Endodermal cell (in vitro differentiated cells): ENCODE measurements at regions not wholly inside any gene's neighbourhood (a gene's known extent, or its start where the extent isn't known, plus 50 kb on each side); places are given as distances from the start of the nearest gene placed in this dataset.

Experiments
- DNase-seq: peaks from one replicate; pipeline ENCODE4 v3.0.0-alpha.2; 2017
- H3K27ac ChIP-seq: 2 replicates; pipeline ENCODE4 v1.5.1; 2013; ENCODE audit warnings: mild to moderate bottlenecking, low read depth, low read length, moderate library complexity
- H3K27me3 ChIP-seq: 2 replicates; pipeline ENCODE4 v1.6.1; 2013; ENCODE audit warnings: mild to moderate bottlenecking, low read length, moderate library complexity; ENCODE audit not compliant: insufficient read depth, control insufficient read depth, poor library complexity, severe bottlenecking
- H3K36me3 ChIP-seq: 2 replicates; pipeline ENCODE4 v1.7.0; 2013; ENCODE audit warnings: mild to moderate bottlenecking, low read length, moderate library complexity; ENCODE audit not compliant: control insufficient read depth, insufficient read depth
- H3K4me1 ChIP-seq: one replicate; pipeline ENCODE4 v1.7.0; 2013; ENCODE audit warnings: low read length; ENCODE audit not compliant: control insufficient read depth, insufficient read depth
- H3K4me3 ChIP-seq: 2 replicates; pipeline ENCODE4 v1.5.1; 2013; ENCODE audit warnings: mild to moderate bottlenecking, low read length, moderate library complexity
- H3K9ac ChIP-seq: 2 replicates; pipeline ENCODE4 v1.6.1; 2013; ENCODE audit warnings: mild to moderate bottlenecking, low read length, moderate library complexity; ENCODE audit not compliant: poor library complexity, severe bottlenecking; ENCODE audit errors: extremely low read depth
- H3K9me3 ChIP-seq: 2 replicates; pipeline ENCODE4 v1.6.1; 2013; ENCODE audit warnings: mild to moderate bottlenecking, low read length, moderate library complexity; ENCODE audit not compliant: control insufficient read depth
- H3K27ac Mint-ChIP-seq: 2 replicates; pipeline ENCODE4 v1.8.0; 2020; ENCODE audit warnings: mixed read lengths
- H3K27me3 Mint-ChIP-seq: 2 replicates; pipeline ENCODE4 v1.8.0; 2021; ENCODE audit warnings: mild to moderate bottlenecking, mixed read lengths; ENCODE audit not compliant: insufficient read depth
- H3K36me3 Mint-ChIP-seq: 2 replicates; pipeline ENCODE4 v1.8.0; 2020; ENCODE audit warnings: low read depth, mixed read lengths
- H3K4me1 Mint-ChIP-seq: 2 replicates; pipeline ENCODE4 v1.8.0; 2020; ENCODE audit warnings: mixed read lengths
- H3K4me3 Mint-ChIP-seq: 2 replicates; pipeline ENCODE4 v1.8.0; 2020; ENCODE audit warnings: mild to moderate bottlenecking, moderate library complexity, mixed read lengths
- H3K9me3 Mint-ChIP-seq: 2 replicates; pipeline ENCODE4 v1.8.0; 2020; ENCODE audit warnings: mild to moderate bottlenecking, mixed read lengths
- WGBS, 2 experiments: methylation state at CpG; one replicate each; pipeline versions ENCODE4 v1.1.5 to v1.1.7; 2013; ENCODE audit warnings: missing lambda C conversion rate in 2 of 2, mixed read lengths in 1 of 2; ENCODE audit not compliant: insufficient coverage in 1 of 2, insufficient read length in 1 of 2; 5-methylcytosine and 5-hydroxymethylcytosine counted together
- TF ChIP-seq, protein P1 (sequence below): fragments of 200-600 bp; sonication (generic); conservative IDR thresholded peaks from 2 replicates; pipeline ENCODE4 v1.5.0; 2021; ENCODE audit warnings: antibody characterized with exemption, mild to moderate bottlenecking

DNA sequence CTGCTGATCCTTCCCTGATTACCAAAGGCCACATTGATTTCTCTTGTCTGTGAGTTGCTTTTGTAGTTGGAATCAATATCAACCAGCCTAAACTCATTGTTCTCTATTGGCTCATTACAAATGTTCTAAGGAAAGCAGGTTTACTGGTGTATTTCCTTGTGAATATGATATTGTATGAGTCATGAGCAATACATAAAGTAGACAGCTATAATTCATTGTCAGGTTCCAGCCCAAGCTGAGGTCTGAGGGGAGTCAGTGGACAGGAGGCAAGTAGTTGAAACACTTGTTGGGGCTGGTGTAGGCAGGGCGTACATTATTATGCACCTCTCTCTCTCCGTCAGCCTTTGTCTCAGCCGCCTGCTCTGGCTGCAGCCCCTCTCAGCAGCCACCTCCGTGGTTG is 451.7 kb downstream of the IPMK start:
- no peak overlapping the region for H3K27ac Mint-ChIP-seq
- H3K27ac ChIP-seq, result no peak overlapping the region
- no peak overlapping the region for H3K4me3 Mint-ChIP-seq
- H3K36me3 Mint-ChIP-seq, result no peaks in the 10 kb centered on the region
- H3K27me3 ChIP-seq, result no peaks in the 10 kb centered on the region
- no peaks in the 10 kb centered on the region for H3K9me3 ChIP-seq
- DNase-seq, result no peak
- no peaks in the 10 kb centered on the region for H3K9me3 Mint-ChIP-seq
- WGBS, 2 experiments, result 60 to 69% methylated on average over 3 to 4 of the region's 4 CpGs
- no peak overlapping the region for H3K4me3 ChIP-seq
- H3K9ac ChIP-seq, result no peak overlapping the region
- no peaks in the 10 kb centered on the region for H3K36me3 ChIP-seq
- no peaks in the 10 kb centered on the region for H3K27me3 Mint-ChIP-seq
- TF ChIP-seq, protein P1, sequence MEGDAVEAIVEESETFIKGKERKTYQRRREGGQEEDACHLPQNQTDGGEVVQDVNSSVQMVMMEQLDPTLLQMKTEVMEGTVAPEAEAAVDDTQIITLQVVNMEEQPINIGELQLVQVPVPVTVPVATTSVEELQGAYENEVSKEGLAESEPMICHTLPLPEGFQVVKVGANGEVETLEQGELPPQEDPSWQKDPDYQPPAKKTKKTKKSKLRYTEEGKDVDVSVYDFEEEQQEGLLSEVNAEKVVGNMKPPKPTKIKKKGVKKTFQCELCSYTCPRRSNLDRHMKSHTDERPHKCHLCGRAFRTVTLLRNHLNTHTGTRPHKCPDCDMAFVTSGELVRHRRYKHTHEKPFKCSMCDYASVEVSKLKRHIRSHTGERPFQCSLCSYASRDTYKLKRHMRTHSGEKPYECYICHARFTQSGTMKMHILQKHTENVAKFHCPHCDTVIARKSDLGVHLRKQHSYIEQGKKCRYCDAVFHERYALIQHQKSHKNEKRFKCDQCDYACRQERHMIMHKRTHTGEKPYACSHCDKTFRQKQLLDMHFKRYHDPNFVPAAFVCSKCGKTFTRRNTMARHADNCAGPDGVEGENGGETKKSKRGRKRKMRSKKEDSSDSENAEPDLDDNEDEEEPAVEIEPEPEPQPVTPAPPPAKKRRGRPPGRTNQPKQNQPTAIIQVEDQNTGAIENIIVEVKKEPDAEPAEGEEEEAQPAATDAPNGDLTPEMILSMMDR, result no peak
- no peaks in the 10 kb centered on the region for H3K4me1 ChIP-seq
- no peaks in the 10 kb centered on the region for H3K4me1 Mint-ChIP-seq

DNA sequence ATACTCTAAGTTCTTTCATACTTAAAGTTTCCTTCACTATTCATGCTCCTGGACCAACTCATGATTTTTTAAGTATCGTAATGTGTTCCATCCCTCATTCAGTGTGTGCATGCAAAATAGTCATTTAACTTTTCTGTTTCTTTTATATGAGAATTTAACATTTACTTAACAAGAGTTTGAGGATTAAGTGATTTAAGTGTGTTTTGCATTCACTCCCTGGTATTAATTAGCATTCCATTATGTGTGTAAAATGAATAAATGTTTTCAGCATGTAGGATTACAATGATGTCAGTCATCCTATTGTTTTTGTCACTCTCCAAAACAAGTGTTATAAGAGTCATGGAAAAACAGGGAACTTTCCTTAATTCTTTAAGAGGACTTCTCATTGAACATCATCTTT is 457.7 kb downstream of the IPMK start:
- Histone ChIP-seq H3K4me3 (no peak overlapping the region), H3K4me1 (no peaks in the 10 kb centered on the region), H3K27ac (no peak overlapping the region), H3K9me3 (peaks cover 6% of the 10 kb centered on the region), H3K9ac (no peak overlapping the region), H3K36me3 (no peaks in the 10 kb centered on the region), H3K27me3 (no peaks in the 10 kb centered on the region)
- DNase-seq, result no peak
- no peak overlapping the region for H3K4me3 Mint-ChIP-seq
- H3K36me3 Mint-ChIP-seq, result no peaks in the 10 kb centered on the region
- TF ChIP-seq, protein P1, result no peak
- WGBS, 2 experiments, result 100% methylated on average over 1 of the region's 1 CpG; no CpG with 5 or more reads in 1 of the 2 experiments
- H3K9me3 Mint-ChIP-seq, result peaks cover 10% of the 10 kb centered on the region
- H3K4me1 Mint-ChIP-seq, result peaks cover 1% of the 10 kb centered on the region
- no peak overlapping the region for H3K27ac Mint-ChIP-seq
- H3K27me3 Mint-ChIP-seq, result no peaks in the 10 kb centered on the region

DNA sequence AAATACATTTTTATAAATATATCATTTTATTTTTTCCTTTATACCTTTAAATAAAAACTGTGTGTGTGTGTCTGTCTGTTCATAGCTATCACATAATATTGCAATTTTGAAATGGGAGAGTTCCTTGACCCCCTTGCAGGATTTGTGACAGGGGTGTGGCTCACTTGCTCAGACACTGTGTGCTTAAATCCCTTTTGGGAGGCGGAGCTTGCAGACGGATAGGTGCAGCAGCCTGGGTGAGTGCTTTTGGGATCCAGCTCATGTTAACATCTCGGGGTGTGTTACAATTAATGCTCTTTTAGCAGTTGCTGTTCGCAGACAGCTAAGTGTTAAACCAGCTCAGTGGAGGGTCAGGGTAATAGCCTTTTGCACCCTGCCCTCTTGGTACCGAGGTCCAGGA is 459.8 kb downstream of the IPMK start:
- Histone ChIP-seq H3K9ac (no peak overlapping the region), H3K4me1 (no peaks in the 10 kb centered on the region), H3K36me3 (no peaks in the 10 kb centered on the region), H3K4me3 (no peak overlapping the region), H3K27me3 (no peaks in the 10 kb centered on the region), H3K9me3 (peaks cover 6% of the 10 kb centered on the region), H3K27ac (no peak overlapping the region)
- Mint-ChIP-seq H3K27ac (no peak overlapping the region), H3K4me1 (peaks cover 1% of the 10 kb centered on the region), H3K4me3 (no peak overlapping the region), H3K36me3 (no peaks in the 10 kb centered on the region), H3K27me3 (no peaks in the 10 kb centered on the region), H3K9me3 (peaks cover 10% of the 10 kb centered on the region)
- no peak for DNase-seq
- WGBS, 2 experiments, result 83 to 100% methylated on average over 3 to 5 of the region's 5 CpGs
- TF ChIP-seq, protein P1, result no peak
